IPS DF 6.9 (cell line): ENCODE measurements at regions not wholly inside any gene's neighbourhood (a gene's known extent, or its start where the extent isn't known, plus 50 kb on each side); places are given as distances from the start of the nearest gene placed in this dataset.
"Not testable (repeated sequence)": the region's sequence is repeated elsewhere in the genome, so short reads cannot be mapped to it uniquely, and the experiment has no call there.

Source experiments
- DNase-seq: peaks from one replicate; pipeline ENCODE4 v3.0.0-alpha.2; 2013; ENCODE audit warnings: low read depth, low spot score
- H3K27ac ChIP-seq: one replicate; pipeline ENCODE4 v1.5.1; 2013; ENCODE audit warnings: low read length, control low read depth
- H3K27me3 ChIP-seq: 2 replicates; pipeline ENCODE4 v1.6.1; 2013; ENCODE audit warnings: mild to moderate bottlenecking, low read length; ENCODE audit not compliant: control insufficient read depth, insufficient read depth
- H3K36me3 ChIP-seq: 2 replicates; pipeline ENCODE4 v1.6.1; 2013; ENCODE audit warnings: low read length; ENCODE audit not compliant: control insufficient read depth, insufficient read depth
- H3K4me1 ChIP-seq: 2 replicates; pipeline ENCODE4 v1.6.1; 2013; ENCODE audit warnings: low read length; ENCODE audit not compliant: control insufficient read depth, insufficient read depth
- H3K4me3 ChIP-seq: 2 replicates; pipeline ENCODE4 v1.5.1; 2013; ENCODE audit warnings: mild to moderate bottlenecking, low read length
- H3K9me3 ChIP-seq: 2 replicates; pipeline ENCODE4 v1.6.1; 2013; ENCODE audit warnings: low read length, inconsistent platforms; ENCODE audit not compliant: control insufficient read depth, insufficient read depth
- WGBS: extraction: QIAGEN DNeasy Blood & Tissue Kit; methylation state at CpG from one replicate; pipeline ENCODE4 v1.1.7; 2013; ENCODE audit warnings: mixed read lengths, missing lambda C conversion rate; ENCODE audit not compliant: insufficient read length, insufficient coverage; 5-methylcytosine and 5-hydroxymethylcytosine counted together

DNA sequence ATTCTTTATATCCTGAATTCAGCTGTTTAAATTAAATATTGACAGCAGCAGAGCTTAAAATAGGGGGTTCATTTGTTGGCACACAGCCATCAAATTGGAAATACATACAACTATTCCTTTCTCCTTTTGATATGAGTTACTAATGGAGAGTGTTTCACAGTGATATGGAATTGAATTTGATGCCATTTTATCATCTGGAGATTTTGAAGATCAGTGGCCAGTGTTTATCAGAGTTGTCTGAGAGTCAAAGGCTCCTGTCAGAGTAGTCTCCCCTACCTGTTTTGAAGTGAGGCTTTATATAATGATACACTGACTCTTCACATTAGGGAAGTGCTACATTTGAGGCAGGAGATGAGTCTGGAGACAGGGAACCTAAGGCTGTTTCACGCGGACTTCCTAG lies 1286.3 kb downstream of the TECRL start:
- Histone ChIP-seq H3K27me3 (no peaks in the 10 kb centered on the region), H3K36me3 (no peaks in the 10 kb centered on the region), H3K27ac (no peak overlapping the region), H3K4me3 (no peak overlapping the region), H3K9me3 (no peaks in the 10 kb centered on the region), H3K4me1 (no peaks in the 10 kb centered on the region)
- no CpG with 5 or more reads among the region's 2 CpGs for WGBS
- DNase-seq = no peak

DNA sequence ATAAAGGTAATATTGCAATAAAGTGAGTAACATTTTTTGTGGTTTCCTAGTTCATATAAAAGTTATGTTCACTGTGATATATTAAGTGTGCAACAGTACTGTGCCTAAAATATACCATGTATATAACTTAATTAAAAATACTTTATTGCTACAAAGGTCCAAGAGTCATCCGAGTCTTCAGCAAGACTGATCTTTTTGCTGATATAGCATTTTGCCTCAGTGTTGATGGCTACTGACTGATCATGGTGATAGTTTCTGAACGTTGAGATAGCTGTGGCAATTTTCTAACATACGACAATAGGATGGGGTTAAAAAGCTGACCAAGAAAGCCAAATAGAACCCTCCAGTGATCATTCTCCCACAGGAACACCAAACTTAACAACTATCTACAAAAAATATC lies 1302.7 kb downstream of the TECRL start:
- no CpG with 5 or more reads among the region's 3 CpGs for WGBS
- no peak for DNase-seq

DNA sequence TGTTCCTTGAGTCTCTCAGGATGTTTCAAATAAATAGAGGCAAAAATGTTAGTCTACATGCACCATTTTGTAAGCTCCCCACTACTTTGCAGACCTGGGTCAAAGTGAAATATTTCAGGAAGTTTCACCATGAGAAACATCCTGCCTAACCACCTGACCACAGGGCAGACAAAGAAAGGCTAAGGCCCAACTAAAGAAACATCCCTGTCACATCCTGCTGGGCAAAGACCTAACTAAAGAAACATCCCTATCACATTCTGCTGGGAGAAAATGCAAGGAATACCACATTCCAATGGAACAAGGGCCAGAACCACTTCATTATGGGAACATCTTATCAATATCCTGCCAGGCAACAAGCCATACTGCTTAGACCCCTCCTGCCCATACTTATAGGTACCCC lies 1303.4 kb downstream of the TECRL start:
- no peak overlapping the region for H3K4me3 ChIP-seq
- H3K4me1 ChIP-seq = no peaks in the 10 kb centered on the region
- H3K27me3 ChIP-seq = no peaks in the 10 kb centered on the region
- H3K27ac ChIP-seq = no peak overlapping the region
- DNase-seq = no peak
- H3K36me3 ChIP-seq = no peaks in the 10 kb centered on the region
- H3K9me3 ChIP-seq = no peaks in the 10 kb centered on the region

More for the DNA sequence above, 1302.7 kb downstream of the TECRL start:
- Histone ChIP-seq H3K27me3 (no peaks in the 10 kb centered on the region), H3K4me3 (no peak overlapping the region), H3K4me1 (no peaks in the 10 kb centered on the region), H3K27ac (no peak overlapping the region), H3K9me3 (no peaks in the 10 kb centered on the region), H3K36me3 (no peaks in the 10 kb centered on the region)

DNA sequence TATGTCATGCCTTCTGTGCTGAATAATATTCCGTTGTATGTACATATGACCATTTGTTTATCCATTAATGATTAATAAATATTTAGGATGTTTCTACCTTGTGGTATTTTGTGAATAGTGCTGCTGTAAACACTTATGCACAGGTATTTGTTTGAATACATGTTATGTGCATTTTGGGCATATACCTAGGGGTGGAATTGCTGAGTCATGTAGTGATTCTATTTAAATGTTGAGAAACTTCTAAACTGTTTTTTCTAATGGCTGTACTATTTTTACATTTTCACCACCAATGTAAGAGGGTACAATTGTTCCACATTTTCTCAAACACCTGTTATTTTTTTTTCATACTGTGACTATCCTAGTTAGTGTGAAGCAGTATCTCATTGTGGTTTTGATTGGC lies 1318.6 kb downstream of the TECRL start:
- H3K9me3 ChIP-seq = no peaks in the 10 kb centered on the region; the same call in 1 of the 2 replicates
- no peaks in the 10 kb centered on the region for H3K36me3 ChIP-seq
- H3K27ac ChIP-seq = no peak overlapping the region
- no peak for DNase-seq
- H3K4me1 ChIP-seq = no peaks in the 10 kb centered on the region; the same call in 1 of the 2 replicates
- no peak overlapping the region for H3K4me3 ChIP-seq
- no CpG with 5 or more reads among the region's 1 CpG for WGBS
- H3K27me3 ChIP-seq = no peaks in the 10 kb centered on the region

DNA sequence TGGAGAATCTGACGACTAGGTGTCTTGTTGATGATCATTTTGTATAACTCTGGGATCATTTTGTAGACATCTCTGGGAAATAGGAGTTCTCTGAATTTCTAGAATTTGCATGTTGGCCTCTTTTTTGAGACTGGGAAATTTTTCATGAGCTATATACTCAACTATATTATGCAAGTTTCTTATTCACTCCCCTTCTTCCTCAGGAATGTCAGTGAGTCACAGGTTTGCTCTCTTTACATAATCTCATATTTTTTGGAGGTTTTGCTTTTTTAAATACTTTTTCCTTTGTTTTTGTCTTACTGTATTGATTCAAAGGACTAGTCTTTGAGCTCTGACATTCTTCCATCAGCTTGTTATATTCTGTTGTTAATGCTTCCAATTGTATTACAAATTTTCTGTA lies 1324.2 kb downstream of the TECRL start:
- no peak overlapping the region for H3K4me3 ChIP-seq
- no peaks in the 10 kb centered on the region; the same call in 1 of the 2 replicates for H3K4me1 ChIP-seq
- no peaks in the 10 kb centered on the region for H3K36me3 ChIP-seq
- H3K9me3 ChIP-seq = no peaks in the 10 kb centered on the region; the same call in 1 of the 2 replicates
- no peaks in the 10 kb centered on the region for H3K27me3 ChIP-seq
- DNase-seq = no peak
- WGBS = no CpG with 5 or more reads among the region's 1 CpG
- no peak overlapping the region for H3K27ac ChIP-seq

DNA sequence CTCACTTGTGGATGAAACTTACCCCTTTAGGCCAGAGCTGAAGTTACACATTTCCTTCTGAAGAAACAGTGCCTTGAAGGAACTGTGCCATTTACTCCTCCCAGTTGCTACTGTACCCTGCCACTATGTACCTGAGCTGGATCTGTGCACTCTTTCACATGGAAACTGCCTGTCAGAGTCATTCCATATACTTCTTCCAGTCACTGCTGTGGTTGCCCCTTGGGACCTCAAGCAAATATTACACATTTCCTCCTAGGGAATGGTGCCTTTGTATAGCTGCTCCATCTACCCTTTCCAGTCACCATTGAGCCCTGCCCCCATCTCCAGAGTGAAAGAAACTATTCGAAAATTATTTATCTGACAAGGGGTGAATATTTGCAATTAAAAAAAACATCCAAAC lies 1328.3 kb downstream of the TECRL start:
- no peak for DNase-seq
- Histone ChIP-seq H3K27ac (no peak overlapping the region), H3K9me3 (no peaks in the 10 kb centered on the region; the same call in 1 of the 2 replicates), H3K4me1 (no peaks in the 10 kb centered on the region; the same call in 1 of the 2 replicates), H3K27me3 (no peaks in the 10 kb centered on the region), H3K4me3 (no peak overlapping the region), H3K36me3 (no peaks in the 10 kb centered on the region)
- WGBS = no CpG with 5 or more reads among the region's 1 CpG

DNA sequence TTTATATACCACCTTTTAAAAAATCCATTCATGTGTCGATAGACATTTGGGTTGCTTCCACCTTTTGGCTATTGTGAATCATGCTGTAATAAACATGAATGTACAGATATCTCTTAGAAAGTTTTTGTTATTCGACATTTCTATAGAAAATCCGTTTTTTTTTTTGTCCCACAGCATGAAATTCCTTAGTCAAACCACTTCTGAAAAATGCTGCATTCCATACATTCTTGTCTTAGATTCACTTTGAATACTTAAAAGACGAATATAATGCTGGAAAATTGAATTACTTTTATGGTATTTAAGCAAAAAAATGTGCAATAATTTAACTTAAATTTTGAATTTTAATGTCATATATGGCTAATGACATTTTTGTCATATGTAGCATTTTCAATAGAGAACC lies 1345.5 kb downstream of the TECRL start:
- Histone ChIP-seq H3K9me3 (no peaks in the 10 kb centered on the region), H3K27ac (no peak overlapping the region), H3K4me1 (no peaks in the 10 kb centered on the region), H3K4me3 (no peak overlapping the region), H3K27me3 (no peaks in the 10 kb centered on the region), H3K36me3 (no peaks in the 10 kb centered on the region)
- DNase-seq = no peak
- WGBS = no CpG with 5 or more reads among the region's 4 CpGs

DNA sequence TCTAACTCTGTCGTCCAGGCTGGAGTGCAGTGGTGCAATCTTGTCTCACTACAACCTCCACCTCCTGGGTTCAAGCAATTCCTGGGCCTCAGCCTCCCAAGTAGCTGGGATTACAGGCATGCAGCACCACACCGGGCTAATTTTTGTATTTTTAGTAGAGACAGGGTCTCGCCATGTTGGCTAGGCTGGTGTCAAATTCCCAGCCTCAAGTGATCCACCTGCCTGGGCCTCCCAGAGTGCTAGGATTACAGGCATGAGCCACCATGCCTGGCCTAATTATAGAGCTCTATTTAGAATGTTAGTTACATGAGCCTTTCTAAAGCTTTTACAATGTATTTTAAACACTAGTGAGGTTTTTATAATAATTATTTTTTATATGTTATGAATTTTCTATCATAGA lies 1346.4 kb downstream of the TECRL start:
- DNase-seq, H3K9me3 ChIP-seq, H3K36me3 ChIP-seq, H3K4me1 ChIP-seq, H3K27me3 ChIP-seq, H3K4me3 ChIP-seq, H3K27ac ChIP-seq: not testable (repeated sequence)
- no CpG with 5 or more reads among the region's 3 CpGs for WGBS

DNA sequence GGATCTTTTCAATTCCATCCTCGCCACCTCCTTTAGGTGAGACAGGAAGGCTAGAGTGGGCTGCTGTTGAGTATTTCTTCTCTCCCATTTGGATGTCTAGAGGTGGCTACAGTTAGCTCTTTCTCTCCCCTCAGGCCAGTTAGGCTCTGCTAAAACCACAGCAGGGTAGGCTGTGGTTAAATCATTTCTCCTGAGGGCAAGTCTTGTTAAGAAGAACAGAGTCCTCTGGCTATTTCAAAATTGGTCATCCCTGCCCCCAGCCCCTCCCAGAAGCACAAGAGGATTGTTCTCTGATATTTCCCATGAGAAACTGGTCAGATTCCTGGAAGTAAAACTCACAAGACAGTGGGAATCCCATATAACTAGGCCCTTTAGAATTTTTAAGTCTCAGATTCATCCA lies 1359.5 kb downstream of the TECRL start:
- no peaks in the 10 kb centered on the region for H3K4me1 ChIP-seq
- no peak overlapping the region for H3K4me3 ChIP-seq
- no peaks in the 10 kb centered on the region for H3K36me3 ChIP-seq
- no peak for DNase-seq
- no peaks in the 10 kb centered on the region for H3K9me3 ChIP-seq
- H3K27me3 ChIP-seq = no peaks in the 10 kb centered on the region
- no CpG with 5 or more reads among the region's 1 CpG for WGBS
- H3K27ac ChIP-seq = no peak overlapping the region

DNA sequence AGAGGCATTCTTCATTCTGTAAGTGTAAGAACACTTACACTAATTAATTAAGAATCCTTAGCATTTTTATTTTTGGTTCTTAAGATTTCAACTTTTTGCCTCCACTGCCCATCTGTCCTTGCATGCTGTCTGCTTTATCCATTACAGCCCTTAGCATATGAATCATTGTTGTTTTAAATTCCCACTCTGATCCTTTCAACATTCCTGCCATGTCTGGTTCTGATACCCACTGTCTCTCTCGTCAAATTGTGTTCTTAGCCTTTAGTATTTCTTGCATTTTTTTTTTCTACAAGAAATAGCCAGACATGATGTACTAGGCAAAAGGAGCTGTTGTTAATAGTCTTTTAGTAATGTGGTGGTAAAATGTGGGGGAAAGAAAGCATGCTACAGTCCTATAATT lies 1360.0 kb downstream of the TECRL start:
- WGBS = no CpG with 5 or more reads among the region's 1 CpG
- Histone ChIP-seq H3K4me3 (no peak overlapping the region), H3K9me3 (no peaks in the 10 kb centered on the region)

DNA sequence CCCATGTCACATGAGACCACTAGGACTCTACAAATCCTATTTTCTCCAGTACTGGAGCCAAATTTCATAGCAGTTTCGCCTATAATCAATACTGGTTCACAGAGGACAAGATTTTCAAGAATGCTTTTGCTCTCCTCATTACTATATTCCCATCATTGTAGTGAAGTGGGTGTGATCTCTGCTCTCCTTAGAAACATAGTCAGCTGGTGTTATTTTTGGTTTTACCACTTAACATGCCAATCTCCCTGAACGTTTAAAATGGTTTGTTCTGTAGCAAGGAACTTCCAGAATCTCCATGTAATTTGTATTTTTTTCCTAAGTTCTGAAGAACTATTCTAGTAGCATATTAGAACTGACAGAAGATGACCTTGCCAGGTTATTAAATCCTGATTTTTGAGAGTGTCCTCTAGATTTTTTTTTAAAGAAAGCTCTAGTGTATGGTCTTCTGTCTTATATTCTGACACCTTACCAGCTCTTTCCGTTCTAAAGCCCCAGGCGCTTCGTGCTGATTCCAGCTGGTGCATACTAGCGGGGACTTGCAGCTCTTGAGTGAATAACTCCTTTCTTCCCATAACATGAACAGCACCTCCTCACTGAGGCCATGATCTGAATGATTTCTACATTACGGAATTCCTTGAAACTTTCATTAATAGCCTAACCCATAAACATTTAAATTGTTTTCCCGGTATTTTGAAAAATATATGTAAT lies 1372.9 kb downstream of the TECRL start:
- DNase-seq = no peak
- Histone ChIP-seq H3K4me1 (no peaks in the 10 kb centered on the region), H3K27me3 (no peaks in the 10 kb centered on the region), H3K36me3 (no peaks in the 10 kb centered on the region), H3K4me3 (no peak overlapping the region), H3K9me3 (no peaks in the 10 kb centered on the region), H3K27ac (no peak overlapping the region)
- no CpG with 5 or more reads among the region's 8 CpGs for WGBS

More for the DNA sequence above, 1360.0 kb downstream of the TECRL start:
- Histone ChIP-seq H3K4me1 (no peaks in the 10 kb centered on the region), H3K27ac (no peak overlapping the region), H3K27me3 (no peaks in the 10 kb centered on the region), H3K36me3 (no peaks in the 10 kb centered on the region)
- DNase-seq = no peak
